Nucleus accumbens (tissue), 56 donors: ENCODE measurements at regions not wholly inside any gene's neighbourhood (a gene's known extent, or its start where the extent isn't known, plus 50 kb on each side); places are given as distances from the start of the nearest gene placed in this dataset.

Experiments
- DNase-seq, 56 donors: peaks; one replicate each; lab custom pipeline; 2025; lab: John Stamatoyannopoulos, UW

DNA sequence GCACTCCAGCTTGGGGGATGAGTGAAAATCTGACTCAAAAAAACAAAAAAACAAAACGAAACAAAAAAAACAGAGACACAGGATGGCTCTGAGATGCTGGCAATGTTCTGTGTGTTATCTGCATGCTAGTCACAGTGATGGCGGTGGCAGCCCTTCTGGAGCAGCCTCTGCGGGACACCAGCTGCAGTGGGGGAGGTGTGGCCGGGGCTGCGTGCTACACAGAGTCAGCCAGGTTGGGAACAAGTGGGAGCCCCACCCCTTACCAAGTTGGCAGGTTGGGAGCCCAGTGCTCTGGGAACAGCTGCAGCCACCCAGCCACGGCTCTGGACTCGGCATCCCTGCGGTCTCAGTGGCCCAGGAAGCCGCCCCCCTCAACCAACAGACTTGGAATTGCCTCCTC is 206.5 kb upstream of the ZFP42 start:
- DNase-seq: no peak

GRCh38 chr4:187795737-187796136 is 199.8 kb upstream of the ZFP42 start:
- no peak for DNase-seq

- no peak for DNase-seq
Observed at GRCh38 chr4:187798385-187798784, 197.2 kb upstream of the ZFP42 start.

GRCh38 chr4:187799735-187800134 is 195.8 kb upstream of the ZFP42 start:
- DNase-seq: no peak

GRCh38 chr4:187811591-187811990 is 184.0 kb upstream of the ZFP42 start:
- peak in 4 of 56 donors; percentile 2 to 20 (median 14) for DNase-seq

DNA sequence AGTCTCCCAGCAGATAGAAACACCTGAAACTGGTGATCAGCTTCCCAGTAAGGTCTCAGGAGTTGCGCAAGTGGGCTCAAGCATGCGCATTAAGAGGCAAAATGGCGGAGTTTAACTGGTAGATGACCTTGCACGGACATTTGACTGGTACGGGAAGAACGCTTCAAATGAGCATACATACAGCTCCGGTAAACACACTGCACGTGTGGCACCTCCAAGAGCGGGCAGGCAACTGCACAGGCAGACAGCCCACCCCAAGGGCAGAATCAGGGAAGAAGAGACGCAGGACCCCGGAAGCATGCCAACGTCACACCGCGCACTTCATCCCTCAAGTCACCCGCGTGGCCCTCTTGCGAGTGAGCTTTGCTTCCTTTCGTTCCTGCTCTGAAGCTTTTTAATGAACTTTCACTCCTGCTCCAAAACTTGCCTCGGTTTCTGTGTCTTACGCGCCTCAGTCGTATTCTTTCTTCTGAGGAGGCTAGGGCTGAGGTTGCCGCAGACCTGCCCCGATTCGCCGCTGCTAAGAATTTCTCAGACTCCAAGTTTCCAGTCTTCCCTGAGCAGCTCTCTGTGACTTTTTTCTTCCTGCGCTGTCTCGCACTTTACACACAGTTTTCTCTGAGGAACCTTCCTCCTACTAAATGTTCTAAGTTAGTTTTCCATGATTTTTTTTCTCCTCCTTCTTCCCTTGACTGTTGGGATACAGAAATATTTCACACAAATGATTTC is 180.7 kb upstream of the ZFP42 start:
- no peak for DNase-seq

DNA sequence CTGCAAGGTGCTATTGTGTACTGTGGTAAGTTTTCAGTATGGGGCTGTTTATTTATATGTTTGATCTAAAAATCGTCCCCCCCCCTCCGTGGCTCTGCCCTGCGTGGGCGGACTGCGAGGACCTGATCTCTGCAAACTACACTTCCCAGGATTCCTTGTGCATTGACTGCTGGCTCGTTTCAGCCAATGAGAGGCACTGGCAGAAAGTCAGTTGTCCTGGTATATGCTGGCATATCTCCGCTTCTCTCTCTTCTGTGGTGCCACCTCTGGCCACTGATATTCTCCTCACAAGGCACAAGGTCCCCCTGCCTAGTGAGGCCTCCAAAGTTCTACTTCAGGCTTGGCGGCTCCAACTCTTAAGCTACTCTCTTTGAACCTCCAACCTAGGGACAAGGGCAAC is 168.8 kb upstream of the ZFP42 start:
- DNase-seq: no peak

DNA sequence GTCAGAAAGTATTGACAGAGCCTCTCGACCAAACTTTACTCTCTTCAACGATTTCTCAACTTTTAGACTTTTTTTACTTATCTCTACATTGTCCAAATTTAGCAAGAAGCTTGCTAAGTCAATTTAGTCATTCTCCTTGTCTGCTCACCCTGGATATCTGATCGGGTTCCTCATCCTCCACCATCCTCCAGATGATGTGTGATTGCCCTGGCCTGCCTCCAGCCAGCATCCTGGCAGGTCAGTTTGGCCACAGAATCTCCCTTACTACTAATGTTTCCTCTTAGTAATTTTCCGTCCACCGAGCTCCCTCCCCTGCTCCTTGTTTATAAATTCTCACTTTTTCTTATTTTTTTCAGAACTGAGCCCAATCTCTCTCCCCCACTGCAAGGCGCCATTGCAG is 167.9 kb upstream of the ZFP42 start:
- no peak for DNase-seq

DNA sequence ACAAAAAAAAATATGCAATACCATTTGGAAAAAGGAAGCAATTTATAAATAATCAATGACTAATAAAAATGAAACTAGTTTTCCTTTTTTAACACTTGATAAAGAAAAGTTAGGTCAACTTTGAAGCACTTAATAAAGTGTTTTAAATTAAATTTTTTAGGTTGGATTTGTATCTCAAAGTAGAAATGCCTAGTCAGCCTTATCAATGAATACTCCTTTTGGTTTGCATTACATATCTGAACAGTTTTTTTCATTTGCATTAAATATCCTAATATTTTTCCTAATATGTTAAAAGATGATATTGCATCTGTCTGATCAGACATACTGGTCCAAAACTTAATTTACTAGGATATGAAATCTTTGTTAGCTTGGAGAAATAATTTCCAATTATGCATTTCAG is 155.8 kb upstream of the ZFP42 start:
- no peak for DNase-seq

DNA sequence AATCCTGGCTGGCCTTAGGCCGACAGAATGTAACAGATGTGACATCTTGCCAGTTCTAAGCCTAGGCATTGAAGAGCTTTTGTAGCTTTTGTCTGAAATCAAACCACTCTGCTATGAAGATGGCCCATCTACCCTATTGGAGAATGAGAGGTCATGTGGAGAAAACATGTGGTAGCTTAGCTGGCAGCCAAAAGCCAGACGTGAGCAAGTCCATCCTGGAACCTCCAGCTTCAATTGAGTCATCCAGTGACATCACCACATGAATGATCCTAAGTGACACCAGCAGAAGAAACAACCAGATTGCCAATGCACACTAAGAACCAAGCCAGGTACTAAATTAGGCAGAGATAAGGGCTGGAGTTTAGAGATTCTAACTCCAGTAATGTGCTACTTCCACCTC is 154.8 kb upstream of the ZFP42 start:
- DNase-seq: no peak

DNA sequence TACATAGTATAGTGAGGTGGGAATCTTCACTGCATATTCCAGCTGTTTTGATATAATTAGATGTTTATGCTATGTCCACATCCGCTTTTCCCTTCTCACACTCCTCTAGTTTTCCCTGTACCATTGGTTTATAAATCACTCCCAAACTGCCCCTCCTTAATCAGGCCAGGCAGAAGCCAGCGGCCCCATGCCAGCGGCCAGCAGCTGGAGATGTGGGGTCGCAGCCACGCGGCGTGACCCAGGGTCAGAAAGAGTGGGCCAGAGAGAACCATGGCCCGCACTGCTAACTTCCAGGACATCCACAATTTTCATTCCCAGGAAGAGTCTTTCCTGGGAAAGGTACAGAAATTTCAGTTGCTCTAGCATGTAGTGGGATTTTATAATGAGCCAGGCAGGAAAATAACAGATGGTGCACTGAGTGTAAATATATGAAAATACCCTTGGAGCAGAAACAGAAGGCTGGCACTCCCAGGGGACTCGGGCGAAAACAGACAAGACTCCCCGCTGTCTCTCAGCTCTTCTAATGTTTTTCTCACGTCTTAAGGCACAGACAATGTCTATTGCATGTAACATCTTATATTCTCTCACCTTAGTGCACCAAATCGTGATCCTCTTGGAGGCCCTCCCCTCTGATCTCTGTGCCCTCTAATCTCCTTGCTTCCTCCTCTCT is 145.9 kb upstream of the ZFP42 start:
- DNase-seq: no peak

DNA sequence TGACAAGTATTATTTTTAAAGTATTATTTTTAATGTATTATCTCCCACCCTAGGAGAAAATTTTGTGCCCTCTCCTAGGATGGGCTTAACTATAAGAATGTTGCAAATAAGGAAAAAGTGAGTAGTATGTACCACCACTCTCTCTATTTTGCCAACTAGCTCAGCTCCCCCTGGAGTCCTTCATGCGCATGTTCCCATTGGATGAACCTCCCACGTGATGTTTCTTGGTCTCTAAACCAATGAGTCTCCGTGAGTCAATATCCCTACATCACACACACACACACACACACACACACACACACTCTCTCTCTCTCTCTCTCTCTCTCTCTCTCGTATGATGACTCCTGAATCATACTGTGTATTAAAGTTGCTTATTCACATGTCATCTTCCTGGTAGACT is 129.7 kb upstream of the ZFP42 start:
- DNase-seq: no peak

DNA sequence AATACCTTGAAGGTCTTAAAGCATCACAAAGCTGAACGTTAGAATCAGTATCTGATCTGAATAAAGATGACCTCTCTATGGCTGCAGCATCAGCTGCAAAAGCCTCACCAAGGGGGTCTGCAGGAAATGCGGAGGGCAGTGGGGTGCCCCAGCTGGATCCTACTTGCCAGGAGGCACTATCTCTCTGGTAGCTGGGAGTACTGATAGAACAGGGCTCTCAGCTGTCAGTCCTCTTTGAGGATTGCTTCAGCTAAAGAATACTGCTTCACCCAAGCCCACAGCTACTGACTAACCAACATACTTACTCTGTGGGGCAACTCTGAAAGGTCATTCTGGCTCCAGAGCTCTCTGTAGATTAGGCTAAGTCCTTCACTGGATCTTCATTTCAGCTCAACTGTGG is 112.5 kb upstream of the ZFP42 start:
- no peak for DNase-seq

DNA sequence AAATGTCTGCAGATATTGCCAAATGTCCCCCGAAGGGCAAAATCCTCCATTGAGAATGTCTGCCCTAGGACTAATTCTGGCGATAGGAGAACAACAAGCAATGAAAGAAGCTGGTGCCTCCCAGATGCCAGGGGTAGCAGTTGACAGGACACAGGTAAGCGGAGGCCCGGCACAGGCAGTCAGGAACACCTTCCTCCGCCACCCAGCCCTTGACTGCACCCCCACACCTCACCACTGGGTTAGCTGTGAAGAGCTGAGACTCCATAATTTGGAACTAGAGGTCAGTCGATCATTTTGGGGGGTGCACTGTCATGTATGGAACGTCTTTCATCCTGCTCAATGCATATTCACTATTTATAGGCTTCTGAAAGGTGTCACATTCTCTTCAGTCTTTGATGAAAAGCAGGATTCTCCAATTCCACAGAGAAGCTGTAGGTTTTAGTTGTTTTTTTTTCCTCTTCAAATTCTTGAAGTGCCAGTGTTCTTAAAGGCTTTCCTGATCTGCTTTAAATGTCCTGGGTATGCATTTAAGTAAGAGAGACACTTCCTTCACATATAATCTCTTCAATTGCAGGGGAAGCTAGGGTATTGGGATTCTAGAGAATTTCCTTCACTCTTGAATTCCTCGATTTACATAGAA is 111.6 kb upstream of the ZFP42 start:
- DNase-seq: no peak

DNA sequence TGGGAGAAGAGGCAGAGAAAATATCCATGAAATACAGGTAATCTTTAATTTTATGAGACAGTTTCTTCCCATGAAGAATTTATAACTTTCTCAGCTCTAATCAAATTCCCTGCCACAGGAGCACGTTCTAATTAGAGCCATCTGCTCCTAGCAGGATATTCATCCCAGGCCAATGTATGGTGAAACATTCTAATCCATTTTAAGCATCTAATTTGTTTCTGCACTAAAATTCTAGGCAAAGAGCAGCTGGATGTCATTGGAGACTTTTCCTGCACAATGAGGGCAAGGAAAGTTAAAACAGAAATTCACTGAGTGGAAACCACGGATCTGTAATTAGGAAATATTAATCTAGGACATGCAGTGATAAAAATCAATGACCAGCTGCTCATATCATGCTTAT is 107.7 kb upstream of the ZFP42 start:
- no peak for DNase-seq

- no peak for DNase-seq
Observed at GRCh38 chr4:187889651-187890050, 105.9 kb upstream of the ZFP42 start.

DNA sequence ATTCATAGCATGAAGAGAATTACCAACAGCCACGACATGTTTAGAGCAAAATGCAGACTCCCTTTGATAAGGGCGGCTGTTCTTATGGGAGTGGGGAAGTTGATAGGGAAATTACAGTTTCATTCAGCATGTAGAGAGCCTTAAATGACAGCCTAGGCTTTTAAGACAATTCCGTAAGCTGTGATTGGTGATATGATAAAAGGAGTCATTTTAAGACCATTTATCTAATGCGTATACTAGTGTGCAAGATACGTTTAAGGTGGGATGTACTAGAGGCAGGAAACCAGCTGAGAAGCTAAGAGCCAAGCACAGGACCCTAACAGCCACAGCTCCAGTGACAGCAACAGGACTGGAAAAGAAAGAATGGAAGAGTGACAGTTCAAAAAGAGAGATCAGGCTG is 102.2 kb upstream of the ZFP42 start:
- DNase-seq: no peak

GRCh38 chr4:187903106-187903505 is 92.5 kb upstream of the ZFP42 start:
- DNase-seq: no peak

- DNase-seq: no peak
Observed at GRCh38 chr4:187903700-187904099, 91.9 kb upstream of the ZFP42 start.

DNA sequence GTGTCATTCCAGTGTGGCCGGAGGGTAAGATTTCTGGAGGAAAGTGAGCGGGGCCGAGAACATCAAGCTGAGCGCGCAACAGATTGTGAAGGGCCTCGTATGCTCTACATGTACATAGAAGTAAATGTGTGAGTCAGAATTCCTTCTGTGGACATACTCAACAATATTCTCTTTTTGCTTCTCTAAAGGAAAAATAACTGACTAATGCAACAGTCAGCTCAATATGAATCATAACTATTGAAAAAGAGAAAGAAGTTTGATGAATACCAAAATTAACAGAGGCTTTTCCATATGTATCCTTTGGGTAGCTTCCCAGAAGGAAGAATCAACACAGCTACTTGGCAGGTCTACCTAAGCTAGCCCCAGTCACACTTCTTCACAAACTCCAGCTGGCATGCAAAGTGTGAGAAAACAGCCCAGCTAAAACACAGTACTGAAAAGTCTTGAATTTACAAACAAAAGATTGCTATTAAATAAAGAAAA is 87.5 kb upstream of the ZFP42 start:
- DNase-seq: peak in 1 of 56 donors; percentile 1

DNA sequence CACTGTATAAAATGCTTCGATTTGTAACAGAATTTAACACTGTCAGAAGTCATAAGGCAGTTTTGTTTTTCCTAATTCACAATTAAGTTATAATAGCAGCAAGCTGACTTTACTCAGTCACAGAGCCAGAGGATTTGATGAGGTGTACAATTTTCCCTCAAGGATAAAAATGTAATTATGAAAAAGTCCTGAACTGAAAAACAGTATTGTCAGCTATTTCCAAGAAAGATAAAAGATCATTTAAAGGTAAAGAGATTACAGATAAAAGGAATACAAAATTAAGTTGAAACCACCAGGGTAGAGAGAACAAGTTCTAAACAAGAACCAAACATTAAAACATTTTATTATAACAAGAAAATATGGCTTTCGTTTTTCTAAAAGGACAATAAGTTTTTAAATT is 86.8 kb upstream of the ZFP42 start:
- DNase-seq: no peak

GRCh38 chr4:187910741-187911140 is 84.8 kb upstream of the ZFP42 start:
- DNase-seq: no peak
